ENCODE measurements at regions not wholly inside any gene's neighbourhood (a gene's known extent, or its start where the extent isn't known, plus 50 kb on each side); places are given as distances from the start of the nearest gene placed in this dataset.

GRCh38 chr4:80133240-80133783 is 60.3 kb upstream of the ANTXR2 start:
- H3K4me3 ChIP-seq (ENCODE audit: low read depth, low read length): no peak overlapping the region
- no peak for TF ChIP-seq CTCF (IDR thresholded peaks at IDR 0.05; ENCODE audit: low read depth, low read length, missing control alignments)
- no peak for DNase-seq (ENCODE audit: low read depth)

GRCh38 chr4:80129785-80130184 is 56.8 kb upstream of the ANTXR2 start:
- DNase-seq (ENCODE audit: low read depth): no peak
- H3K4me3 ChIP-seq (ENCODE audit: low read depth, low read length): no peak overlapping the region
- no peak for TF ChIP-seq CTCF (IDR thresholded peaks at IDR 0.05; ENCODE audit: low read depth, low read length, missing control alignments)

- TF ChIP-seq CTCF (IDR thresholded peaks at IDR 0.05; ENCODE audit: low read depth, low read length, missing control alignments): no peak
- H3K4me3 ChIP-seq (ENCODE audit: low read depth, low read length): no peak overlapping the region
- DNase-seq (ENCODE audit: low read depth): no peak
These were observed 55.9 kb upstream of the ANTXR2 start for GRCh38 chr4:80128941-80129340.

- H3K4me3 ChIP-seq (ENCODE audit: low read depth, low read length): no peak overlapping the region
- no peak for TF ChIP-seq CTCF (IDR thresholded peaks at IDR 0.05; ENCODE audit: low read depth, low read length, missing control alignments)
- no peak for DNase-seq (ENCODE audit: low read depth)
These were observed 54.9 kb upstream of the ANTXR2 start for GRCh38 chr4:80127870-80128419.

GRCh38 chr4:80126435-80126834 is 53.4 kb upstream of the ANTXR2 start:
- TF ChIP-seq CTCF (IDR thresholded peaks at IDR 0.05; ENCODE audit: low read depth, low read length, missing control alignments): no peak
- DNase-seq (ENCODE audit: low read depth): no peak
- H3K4me3 ChIP-seq (ENCODE audit: low read depth, low read length): no peak overlapping the region

- peak; percentile 38 for TF ChIP-seq CTCF (IDR thresholded peaks at IDR 0.05; ENCODE audit: low read depth, low read length, missing control alignments)
- H3K4me3 ChIP-seq (ENCODE audit: low read depth, low read length): no peak overlapping the region
- DNase-seq (ENCODE audit: low read depth): peak; percentile 8
These were observed 52.5 kb upstream of the ANTXR2 start for GRCh38 chr4:80125252-80126177.

Measured in GM12864 (cell line).